ENCODE measurements at regions not wholly inside any gene's neighbourhood (a gene's known extent, or its start where the extent isn't known, plus 50 kb on each side); places are given as distances from the start of the nearest gene placed in this dataset.
"Not testable (repeated sequence)": the region's sequence is repeated elsewhere in the genome, so short reads cannot be mapped to it uniquely, and the experiment has no call there.

DNA sequence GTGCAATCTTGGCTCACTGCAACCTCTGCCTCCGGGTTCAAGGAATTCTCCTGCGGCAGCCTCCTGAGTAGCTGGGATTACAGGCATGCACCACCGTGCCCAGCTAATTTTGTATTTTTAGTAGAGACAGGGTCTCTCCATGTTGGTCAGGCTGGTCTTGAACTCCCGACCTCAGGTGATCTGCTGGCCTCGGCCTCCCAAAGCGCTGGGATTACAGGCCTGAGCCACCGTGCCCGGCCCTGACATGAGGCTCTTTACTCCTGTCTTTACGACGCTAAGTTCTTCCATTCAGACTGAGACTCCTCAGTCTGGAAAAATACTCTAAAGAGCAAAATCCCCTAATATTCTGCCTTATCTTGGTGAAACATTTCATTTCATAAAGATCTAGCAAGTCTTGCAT, 331.3 kb upstream of the SGO1 start:
- TF ChIP-seq, protein P1, sequence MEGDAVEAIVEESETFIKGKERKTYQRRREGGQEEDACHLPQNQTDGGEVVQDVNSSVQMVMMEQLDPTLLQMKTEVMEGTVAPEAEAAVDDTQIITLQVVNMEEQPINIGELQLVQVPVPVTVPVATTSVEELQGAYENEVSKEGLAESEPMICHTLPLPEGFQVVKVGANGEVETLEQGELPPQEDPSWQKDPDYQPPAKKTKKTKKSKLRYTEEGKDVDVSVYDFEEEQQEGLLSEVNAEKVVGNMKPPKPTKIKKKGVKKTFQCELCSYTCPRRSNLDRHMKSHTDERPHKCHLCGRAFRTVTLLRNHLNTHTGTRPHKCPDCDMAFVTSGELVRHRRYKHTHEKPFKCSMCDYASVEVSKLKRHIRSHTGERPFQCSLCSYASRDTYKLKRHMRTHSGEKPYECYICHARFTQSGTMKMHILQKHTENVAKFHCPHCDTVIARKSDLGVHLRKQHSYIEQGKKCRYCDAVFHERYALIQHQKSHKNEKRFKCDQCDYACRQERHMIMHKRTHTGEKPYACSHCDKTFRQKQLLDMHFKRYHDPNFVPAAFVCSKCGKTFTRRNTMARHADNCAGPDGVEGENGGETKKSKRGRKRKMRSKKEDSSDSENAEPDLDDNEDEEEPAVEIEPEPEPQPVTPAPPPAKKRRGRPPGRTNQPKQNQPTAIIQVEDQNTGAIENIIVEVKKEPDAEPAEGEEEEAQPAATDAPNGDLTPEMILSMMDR (conservative IDR thresholded peaks at IDR 0.05; ENCODE audit: low read depth in 2 of 2): not testable (repeated sequence)
- not testable (repeated sequence) for TF ChIP-seq EZH2 (IDR thresholded peaks at IDR 0.05; ENCODE audit: low read depth, unreplicated experiment); POLR2AphosphoS5 (IDR thresholded peaks at IDR 0.05; ENCODE audit: low read depth); CREB1 (CRISPR knock-in tag; IDR thresholded peaks at IDR 0.05; ENCODE audit: low read depth)
